ENCODE measurements at regions not wholly inside any gene's neighbourhood (a gene's known extent, or its start where the extent isn't known, plus 50 kb on each side); places are given as distances from the start of the nearest gene placed in this dataset.

DNA sequence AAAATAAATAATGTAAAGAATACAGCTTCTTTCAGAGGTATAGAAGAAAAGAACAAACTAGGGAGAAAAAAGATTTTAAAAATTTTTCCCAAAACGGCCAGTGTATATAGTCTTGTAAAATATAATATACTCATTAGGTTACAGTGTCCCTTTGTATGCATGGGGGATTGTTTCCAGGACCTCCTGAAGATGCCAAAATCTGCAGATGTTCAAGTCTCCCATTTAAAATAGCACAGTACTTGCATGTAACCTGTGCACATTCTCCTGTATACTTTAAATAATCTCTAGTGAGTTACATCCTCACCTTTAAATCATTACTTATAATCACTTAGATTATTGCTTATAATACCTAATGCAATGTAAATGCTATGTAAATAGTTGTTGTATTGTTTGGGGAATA, 80.6 kb upstream of the LRRTM4 start:
- TF ChIP-seq CTCF (CRISPR knock-in tag; IDR thresholded peaks at IDR 0.05) = no peak
- no peak for TF ChIP-seq PCBP2 (optimal IDR thresholded peaks at IDR 0.05; ENCODE audit: low read depth, low read length, poor library complexity, severe bottlenecking)
- TF ChIP-seq MIXL1 (CRISPR knock-in tag; IDR thresholded peaks at IDR 0.05) = no peak
- TF ChIP-seq, protein P1, sequence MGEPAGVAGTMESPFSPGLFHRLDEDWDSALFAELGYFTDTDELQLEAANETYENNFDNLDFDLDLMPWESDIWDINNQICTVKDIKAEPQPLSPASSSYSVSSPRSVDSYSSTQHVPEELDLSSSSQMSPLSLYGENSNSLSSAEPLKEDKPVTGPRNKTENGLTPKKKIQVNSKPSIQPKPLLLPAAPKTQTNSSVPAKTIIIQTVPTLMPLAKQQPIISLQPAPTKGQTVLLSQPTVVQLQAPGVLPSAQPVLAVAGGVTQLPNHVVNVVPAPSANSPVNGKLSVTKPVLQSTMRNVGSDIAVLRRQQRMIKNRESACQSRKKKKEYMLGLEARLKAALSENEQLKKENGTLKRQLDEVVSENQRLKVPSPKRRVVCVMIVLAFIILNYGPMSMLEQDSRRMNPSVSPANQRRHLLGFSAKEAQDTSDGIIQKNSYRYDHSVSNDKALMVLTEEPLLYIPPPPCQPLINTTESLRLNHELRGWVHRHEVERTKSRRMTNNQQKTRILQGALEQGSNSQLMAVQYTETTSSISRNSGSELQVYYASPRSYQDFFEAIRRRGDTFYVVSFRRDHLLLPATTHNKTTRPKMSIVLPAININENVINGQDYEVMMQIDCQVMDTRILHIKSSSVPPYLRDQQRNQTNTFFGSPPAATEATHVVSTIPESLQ (CRISPR knock-in tag; conservative IDR thresholded peaks at IDR 0.05) = no peak
- TF ChIP-seq ATF2 (CRISPR knock-in tag; IDR thresholded peaks at IDR 0.05) = no peak
- no peak for TF ChIP-seq POLR2AphosphoS5 (IDR thresholded peaks at IDR 0.05; ENCODE audit: low read depth, low read length)
- no peak for TF ChIP-seq DNMT1 (CRISPR knock-in tag; IDR thresholded peaks at IDR 0.05)
- TF ChIP-seq ZNF24 (IDR thresholded peaks at IDR 0.05) = no peak
- no peak for TF ChIP-seq KLF15 (CRISPR knock-in tag; IDR thresholded peaks at IDR 0.05; ENCODE audit: borderline replicate concordance)
- TF ChIP-seq AGO1 (IDR thresholded peaks at IDR 0.05; ENCODE audit: low read depth, low read length, poor library complexity, severe bottlenecking) = no peak
- no peak for TF ChIP-seq JUN (CRISPR knock-in tag; IDR thresholded peaks at IDR 0.05)
- TF ChIP-seq RAD51 (IDR thresholded peaks at IDR 0.05; ENCODE audit: borderline replicate concordance) = no peak

Data from HepG2 (cell line).